Keratinocyte (primary cell): ENCODE measurements at regions not wholly inside any gene's neighbourhood (a gene's known extent, or its start where the extent isn't known, plus 50 kb on each side); places are given as distances from the start of the nearest gene placed in this dataset.

ENCODE experiments used
- CTCF ChIP-seq, 3 experiments: IDR thresholded peaks in 1 of 3; conservative IDR thresholded peaks in 1 of 3; optimal IDR thresholded peaks in 1 of 3; 2 replicates in 2 of 3; 3 replicates in 1 of 3; pipeline versions ENCODE3 to v1.5.1; 2011; ENCODE audit warnings: low read length in 3 of 3, mild to moderate bottlenecking in 3 of 3, moderate library complexity in 2 of 3, control low read depth in 1 of 3, inconsistent platforms in 1 of 3; ENCODE audit not compliant: insufficient read depth in 2 of 3; ENCODE audit errors: extremely low read depth in 1 of 3
- EZH2 ChIP-seq: IDR thresholded peaks from one replicate; pipeline ENCODE4 v1.6.1; 2012; ENCODE audit warnings: inconsistent platforms, mild to moderate bottlenecking, low read length, moderate library complexity

- no peak for TF ChIP-seq CTCF (optimal IDR thresholded peaks at IDR 0.05 in 1 of 3, IDR thresholded peaks at IDR 0.05 in 1 of 3, conservative IDR thresholded peaks at IDR 0.05 in 1 of 3; ENCODE audit: extremely low read depth in 1 of 3, insufficient read depth in 2 of 3, low read length in 3 of 3)
- TF ChIP-seq EZH2: no peak
Measured at GRCh38 chr6:160881148-160881808, 110.3 kb upstream of the MAP3K4 start.
